ENCODE measurements at regions not wholly inside any gene's neighbourhood (a gene's known extent, or its start where the extent isn't known, plus 50 kb on each side); places are given as distances from the start of the nearest gene placed in this dataset.

DNA sequence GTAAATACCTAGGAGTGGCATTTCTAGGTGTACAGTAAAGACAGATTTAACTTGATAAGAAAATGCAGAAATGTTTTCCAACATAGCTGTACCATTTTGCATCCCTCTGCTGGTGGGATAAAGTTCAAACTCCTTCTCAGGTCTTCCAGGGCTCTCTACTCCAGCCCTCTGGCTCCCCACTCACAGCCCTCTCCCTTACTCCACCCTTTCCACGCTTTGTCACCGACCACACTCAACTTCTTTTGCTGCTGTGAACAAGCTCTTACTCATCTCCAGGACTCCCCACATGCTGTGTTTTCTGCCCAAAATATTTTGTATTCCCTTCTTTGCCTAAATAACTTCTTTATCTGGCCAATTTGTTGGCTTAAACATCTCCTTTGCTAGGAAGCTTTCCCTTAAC lies 90.6 kb upstream of the OSMR start:
- no peak for DNase-seq

- DNase-seq: no peak
These were observed 89.7 kb upstream of the OSMR start for GRCh38 chr5:38756068-38756467.

DNA sequence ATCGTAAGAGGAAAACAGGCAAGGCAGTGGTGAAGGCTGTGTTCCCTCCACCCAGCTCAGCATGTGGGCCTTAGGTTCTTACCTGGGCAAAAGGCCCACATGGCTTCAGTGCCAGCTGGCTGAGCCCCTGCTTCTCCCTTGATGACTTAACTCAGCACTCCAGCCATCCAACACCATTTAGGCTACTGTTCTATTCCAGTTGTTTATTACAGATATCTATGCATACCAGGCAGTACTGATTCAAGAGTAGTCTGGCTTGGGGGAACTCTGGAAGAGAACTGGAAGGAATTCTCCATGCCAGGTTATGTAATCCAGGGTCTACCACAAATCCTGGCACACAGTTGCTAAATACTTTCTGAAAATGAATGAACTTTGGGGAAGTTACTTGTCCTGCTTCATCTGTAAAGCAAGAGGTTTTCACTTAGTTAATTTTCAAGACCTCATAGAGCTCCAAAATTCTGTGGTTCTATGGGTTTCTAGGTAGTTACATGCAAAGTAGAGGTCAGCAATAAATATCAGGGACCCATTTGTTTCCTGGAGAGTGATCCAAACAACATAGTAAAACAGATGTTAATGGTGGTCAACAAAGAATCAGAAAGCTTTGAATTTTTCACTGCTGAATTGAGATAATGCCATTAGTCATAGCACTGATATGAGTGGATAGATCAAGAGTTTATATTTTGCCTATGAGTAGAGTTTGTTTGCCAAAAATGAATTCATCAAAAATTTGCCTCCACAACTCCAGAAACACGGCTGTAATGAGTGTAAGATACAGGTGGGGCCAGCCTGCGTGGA lies 88.2 kb upstream of the OSMR start:
- no peak for DNase-seq

GRCh38 chr5:38758774-38759600 lies 86.8 kb upstream of the OSMR start:
- DNase-seq: no peak

- no peak for DNase-seq
These were observed 80.8 kb upstream of the OSMR start for GRCh38 chr5:38764937-38765391.

- DNase-seq: no peak
These were observed 80.4 kb upstream of the OSMR start for GRCh38 chr5:38765399-38765861.

DNA sequence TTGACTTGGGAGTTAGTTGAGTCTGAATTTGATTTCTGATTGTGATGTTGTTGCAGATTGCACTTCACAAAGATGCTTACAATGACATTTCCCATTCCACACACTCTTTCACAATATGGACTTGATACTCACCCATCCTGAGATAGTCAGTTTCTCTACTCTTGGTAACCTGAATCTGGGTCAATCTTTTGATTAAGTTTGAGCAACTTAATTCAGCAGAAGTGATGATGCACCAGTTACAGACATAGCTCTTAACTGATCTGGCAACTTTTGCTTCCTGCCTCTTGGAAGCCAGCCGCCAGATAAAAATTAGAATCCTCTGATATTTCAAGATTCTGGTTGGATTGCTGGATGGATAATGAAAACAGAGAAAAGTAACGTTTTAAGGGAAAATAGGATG lies 79.7 kb upstream of the OSMR start:
- no peak for DNase-seq

GRCh38 chr5:38768412-38769211 lies 77.2 kb upstream of the OSMR start:
- no peak for DNase-seq

DNA sequence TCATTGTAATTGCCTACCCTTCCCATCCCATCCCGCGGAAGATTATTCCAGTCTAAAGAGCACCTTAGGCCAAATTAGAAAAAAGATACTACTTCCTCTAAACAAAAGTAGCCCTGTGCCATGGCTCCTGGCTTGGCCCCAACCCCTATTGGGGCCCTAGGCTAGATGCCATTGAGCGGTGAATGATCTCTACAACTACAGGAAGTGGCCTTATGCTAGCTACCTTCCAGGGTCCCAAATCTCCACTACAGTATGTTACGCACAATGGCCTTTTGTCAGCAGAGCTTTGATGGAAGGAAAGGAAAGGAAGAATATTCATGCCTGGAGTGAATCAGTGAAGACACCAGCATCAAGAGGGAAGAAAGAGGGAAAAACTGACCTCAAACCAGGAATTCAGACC lies 73.3 kb upstream of the OSMR start:
- DNase-seq: no peak

- no peak for DNase-seq
These were observed 70.5 kb upstream of the OSMR start for GRCh38 chr5:38775218-38775840.

DNA sequence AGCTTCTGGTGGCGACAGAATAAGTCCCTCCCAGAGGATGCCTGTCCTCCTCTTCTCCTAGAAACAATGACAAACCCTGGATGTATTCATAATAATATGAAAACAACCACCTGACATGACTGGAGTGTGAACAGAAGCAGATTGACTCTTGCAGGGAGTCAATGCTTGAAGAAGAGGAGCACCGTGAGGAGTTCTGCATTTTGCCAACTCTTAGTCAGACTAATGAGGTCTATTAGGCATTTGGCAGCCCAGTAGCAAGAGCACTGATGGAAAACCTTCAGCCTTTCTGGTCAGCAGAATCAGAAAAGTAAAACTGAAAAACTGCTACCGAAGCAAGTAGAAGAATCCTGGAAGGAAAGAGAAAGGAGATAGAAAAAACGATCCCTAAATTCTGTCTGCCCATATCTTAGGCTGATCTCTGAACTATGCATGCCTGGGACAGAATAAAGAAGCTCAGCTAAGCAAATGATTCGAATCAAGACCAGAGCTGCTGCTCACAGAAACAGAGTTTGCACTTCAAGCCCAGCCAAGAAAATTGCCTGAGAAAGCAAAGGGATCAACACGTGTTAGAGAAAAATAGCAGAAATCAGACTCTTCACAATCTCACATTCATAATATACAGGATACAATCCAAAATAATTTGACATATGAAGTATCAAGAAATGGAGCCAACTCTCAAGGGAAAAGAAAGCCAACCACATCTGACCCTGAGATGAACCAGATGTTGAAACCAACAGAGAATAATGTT lies 69.5 kb upstream of the OSMR start:
- no peak for DNase-seq

- no peak for DNase-seq
These were observed 68.7 kb upstream of the OSMR start for GRCh38 chr5:38777111-38777510.

DNA sequence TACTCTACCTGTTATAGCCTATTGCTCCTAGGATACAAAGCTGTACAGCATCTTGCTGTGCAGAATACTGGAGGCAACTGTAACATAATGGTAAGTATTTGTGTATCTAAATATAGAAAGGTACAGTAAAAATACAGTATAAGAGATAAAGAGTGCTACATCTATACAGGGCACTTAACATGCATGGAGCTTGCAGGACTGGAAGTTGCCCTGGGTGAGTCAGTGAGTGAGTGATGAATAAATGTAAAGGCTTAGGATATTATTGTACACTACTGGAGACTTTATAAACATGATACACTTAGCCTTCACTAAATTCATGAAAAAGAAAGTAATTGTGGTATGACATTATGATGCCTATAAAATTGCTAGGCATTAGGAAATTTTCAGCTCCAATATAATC lies 65.5 kb upstream of the OSMR start:
- no peak for DNase-seq

DNA sequence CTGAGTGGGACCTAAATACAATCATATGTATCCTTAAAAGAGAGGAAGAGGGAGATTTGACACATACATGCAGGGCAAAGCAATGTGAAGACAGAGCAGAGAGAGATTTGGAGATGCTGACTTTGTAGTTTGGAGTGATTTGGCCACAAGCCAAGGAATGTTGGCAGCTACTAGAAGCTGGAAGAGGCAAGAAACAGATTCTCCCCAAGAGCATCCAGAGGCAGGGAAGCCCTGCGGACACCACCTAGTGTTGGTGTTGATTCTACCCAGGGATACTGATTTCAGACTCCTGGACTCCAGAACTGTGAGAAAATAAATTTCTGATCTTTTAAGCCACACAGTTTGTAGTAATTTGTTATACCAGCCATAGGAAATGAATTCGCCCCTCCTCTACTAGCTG lies 64.9 kb upstream of the OSMR start:
- no peak for DNase-seq

DNA sequence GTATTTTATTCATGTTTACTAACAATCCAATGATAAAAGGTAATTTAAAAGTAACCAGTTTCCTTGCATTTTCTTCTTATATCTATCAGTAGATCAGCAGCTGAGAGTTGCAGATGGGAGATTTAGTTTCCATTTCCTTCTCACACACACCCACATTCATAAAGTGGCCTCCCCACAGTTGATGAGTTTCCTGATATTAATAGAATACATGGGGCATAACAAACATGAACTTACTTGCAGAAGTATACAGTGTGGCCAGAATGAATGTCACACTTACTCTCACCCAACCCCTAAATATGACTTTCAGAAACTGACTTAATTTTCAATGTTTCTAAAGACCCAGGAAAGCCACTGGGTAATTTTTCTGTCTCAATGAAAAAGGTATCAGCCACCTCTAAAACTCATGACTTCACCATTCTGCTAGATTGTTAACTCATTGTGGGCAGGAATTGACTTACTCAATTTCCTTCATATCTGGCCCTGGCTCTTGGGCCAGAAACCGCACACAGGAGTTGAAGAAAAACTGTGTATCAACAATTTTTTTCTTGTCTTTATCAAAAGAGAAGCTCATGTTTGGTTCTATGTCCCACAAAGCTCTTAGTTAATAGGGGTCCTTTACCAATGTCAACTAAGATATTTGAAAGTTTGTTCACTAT lies 63.5 kb upstream of the OSMR start:
- no peak for DNase-seq

GRCh38 chr5:38783011-38783561 lies 62.7 kb upstream of the OSMR start:
- peak; percentile 87 for DNase-seq

DNA sequence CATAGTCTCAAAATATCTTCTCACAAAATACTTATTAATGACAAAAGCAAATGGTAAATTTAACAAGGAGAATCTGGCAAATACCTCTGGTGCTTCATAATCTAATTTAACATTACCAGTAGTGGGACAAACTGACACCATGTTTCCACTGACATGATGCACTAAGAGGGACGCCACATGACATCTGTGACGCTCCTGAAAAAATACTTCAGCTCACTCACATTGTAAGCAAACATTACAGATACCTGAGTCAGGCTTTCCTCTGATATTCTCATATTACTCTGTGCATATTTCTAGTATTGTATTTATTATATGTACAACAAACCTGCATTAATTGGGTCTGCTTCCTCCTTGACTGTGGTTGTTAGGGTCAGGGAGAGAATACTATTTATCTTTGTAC lies 56.7 kb upstream of the OSMR start:
- DNase-seq: no peak

- no peak for DNase-seq
These were observed 56.0 kb upstream of the OSMR start for GRCh38 chr5:38789777-38790176.

DNA sequence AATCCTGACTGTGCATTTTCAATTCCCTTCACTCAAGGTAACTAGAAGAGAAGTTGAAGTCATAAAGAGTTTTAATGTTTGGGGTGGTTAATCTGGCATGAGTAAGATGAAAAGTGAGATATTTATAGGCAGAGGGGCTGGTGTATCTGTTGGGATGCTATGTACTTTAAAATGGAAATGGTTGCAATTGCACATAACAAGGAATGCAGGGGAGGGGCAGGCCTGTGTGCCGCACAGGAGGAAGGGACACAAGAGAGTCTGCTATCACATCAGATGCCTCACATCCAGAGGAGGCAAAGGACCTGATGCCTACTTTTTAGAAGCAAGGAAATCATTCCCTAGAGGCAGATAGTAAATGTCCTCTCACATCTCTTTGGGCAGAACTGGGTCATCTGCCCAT lies 55.5 kb upstream of the OSMR start:
- no peak for DNase-seq

DNA sequence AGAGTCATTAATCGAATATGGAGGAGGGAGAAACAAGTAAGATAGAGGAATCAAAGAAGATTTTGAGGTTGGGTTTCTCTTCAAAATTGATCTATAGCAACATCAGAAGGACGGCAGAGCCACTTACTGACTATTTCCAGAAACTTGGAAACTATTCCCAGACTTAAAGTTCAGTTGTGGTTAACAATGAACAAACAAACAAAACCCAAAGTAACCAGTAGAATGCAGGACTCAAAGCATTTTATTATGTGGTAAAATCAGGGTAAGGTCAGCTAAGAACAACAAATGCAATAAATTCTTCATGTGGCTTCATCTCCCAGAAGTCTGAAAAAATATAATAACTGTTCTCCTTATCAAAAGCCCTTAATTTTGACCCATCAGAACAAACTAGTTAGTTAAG lies 54.9 kb upstream of the OSMR start:
- DNase-seq: no peak

DNA sequence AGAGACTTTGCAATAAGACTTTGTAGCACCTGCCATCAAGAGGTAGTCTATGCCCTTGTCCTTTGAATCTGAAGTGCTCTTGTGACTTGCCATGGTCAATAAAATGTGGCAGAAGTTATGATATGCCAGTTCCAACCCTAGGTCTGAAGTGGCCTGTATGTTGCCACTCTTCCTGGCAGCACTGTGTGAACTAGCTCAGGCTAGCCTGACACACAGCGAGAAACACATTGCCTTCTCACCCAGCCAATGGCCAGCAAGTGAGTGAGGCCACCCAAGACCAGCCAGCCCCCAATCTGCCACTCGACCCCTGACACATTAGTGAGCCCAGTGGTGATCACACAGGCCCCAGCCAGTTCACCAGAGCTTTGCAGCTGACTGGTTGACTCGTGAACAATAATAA lies 52.7 kb upstream of the OSMR start:
- DNase-seq: peak; percentile 73

Measured in NCI-H2107 (cell line).